ENCODE measurements at regions not wholly inside any gene's neighbourhood (a gene's known extent, or its start where the extent isn't known, plus 50 kb on each side); places are given as distances from the start of the nearest gene placed in this dataset.
A peak's percentile ranks its signal among the peaks of the same experiment; 100 is the strongest.
"Not testable (repeated sequence)": the region's sequence is repeated elsewhere in the genome, so short reads cannot be mapped to it uniquely, and the experiment has no call there.

GRCh38 chrX:108914791-108915190 is 178.4 kb upstream of the IRS4 start:
- no peak for TF ChIP-seq CTCF (conservative IDR thresholded peaks at IDR 0.05)
- H3K36me3 Mint-ChIP-seq (ENCODE audit: low read depth) = no peaks in the 10 kb centered on the region
- no peaks in the 10 kb centered on the region for H3K4me1 Mint-ChIP-seq
- H3K9me3 Mint-ChIP-seq = peaks cover 16% of the 10 kb centered on the region
- H3K4me3 Mint-ChIP-seq = no peak overlapping the region
- DNase-seq (ENCODE audit: low read depth, low spot score) = no peak
- H3K27ac Mint-ChIP-seq (ENCODE audit: unreplicated experiment) = no peak overlapping the region
- H3K27me3 Mint-ChIP-seq (ENCODE audit: low read depth) = no peaks in the 10 kb centered on the region

GRCh38 chrX:108903831-108904230 is 167.5 kb upstream of the IRS4 start:
- not testable (repeated sequence) for H3K4me1 Mint-ChIP-seq; H3K27ac Mint-ChIP-seq (ENCODE audit: unreplicated experiment)

GRCh38 chrX:108900333-108900732 is 164.0 kb upstream of the IRS4 start:
- Mint-ChIP-seq H3K27ac (ENCODE audit: unreplicated experiment) (no peak overlapping the region), H3K27me3 (ENCODE audit: low read depth) (no peaks in the 10 kb centered on the region), H3K4me3 (no peak overlapping the region), H3K4me1 (no peaks in the 10 kb centered on the region), H3K9me3 (peaks cover 16% of the 10 kb centered on the region), H3K36me3 (ENCODE audit: low read depth) (peaks cover 6% of the 10 kb centered on the region)
- DNase-seq (ENCODE audit: low read depth, low spot score) = no peak
- no peak for TF ChIP-seq CTCF (conservative IDR thresholded peaks at IDR 0.05)

More at GRCh38 chrX:108903831-108904230, 167.5 kb upstream of the IRS4 start:
- not testable (repeated sequence) for H3K27me3 Mint-ChIP-seq (ENCODE audit: low read depth); H3K9me3 Mint-ChIP-seq; DNase-seq (ENCODE audit: low read depth, low spot score); H3K36me3 Mint-ChIP-seq (ENCODE audit: low read depth); H3K4me3 Mint-ChIP-seq

- DNase-seq (ENCODE audit: low read depth, low spot score); H3K27ac Mint-ChIP-seq (ENCODE audit: unreplicated experiment); H3K27me3 Mint-ChIP-seq (ENCODE audit: low read depth); H3K4me3 Mint-ChIP-seq; H3K4me1 Mint-ChIP-seq: not testable (repeated sequence)
- peaks cover 10% of the 10 kb centered on the region for H3K36me3 Mint-ChIP-seq (ENCODE audit: low read depth)
- peaks cover 20% of the 10 kb centered on the region for H3K9me3 Mint-ChIP-seq
Observed at GRCh38 chrX:108896349-108896748, 160.0 kb upstream of the IRS4 start.

GRCh38 chrX:108892501-108892900 is 156.1 kb upstream of the IRS4 start:
- H3K36me3 Mint-ChIP-seq (ENCODE audit: low read depth) = peaks cover 10% of the 10 kb centered on the region
- TF ChIP-seq CTCF (conservative IDR thresholded peaks at IDR 0.05) = no peak
- no peaks in the 10 kb centered on the region for H3K4me1 Mint-ChIP-seq
- H3K27me3 Mint-ChIP-seq (ENCODE audit: low read depth) = peaks cover 6% of the 10 kb centered on the region
- no peak overlapping the region for H3K4me3 Mint-ChIP-seq
- H3K9me3 Mint-ChIP-seq = peaks cover 14% of the 10 kb centered on the region
- no peak overlapping the region for H3K27ac Mint-ChIP-seq (ENCODE audit: unreplicated experiment)
- DNase-seq (ENCODE audit: low read depth, low spot score) = no peak

- Mint-ChIP-seq H3K27ac (ENCODE audit: unreplicated experiment) (peak overlapping the region; percentile 5), H3K36me3 (ENCODE audit: low read depth) (no peaks in the 10 kb centered on the region), H3K4me3 (no peak overlapping the region), H3K4me1 (peaks cover 15% of the 10 kb centered on the region), H3K27me3 (ENCODE audit: low read depth) (no peaks in the 10 kb centered on the region), H3K9me3 (peaks cover 10% of the 10 kb centered on the region)
- DNase-seq (ENCODE audit: low read depth, low spot score) = no peak
- TF ChIP-seq CTCF (conservative IDR thresholded peaks at IDR 0.05) = no peak
Observed at GRCh38 chrX:108875548-108875947, 139.2 kb upstream of the IRS4 start.

- not testable (repeated sequence) for H3K4me3 Mint-ChIP-seq; H3K27ac Mint-ChIP-seq (ENCODE audit: unreplicated experiment); H3K36me3 Mint-ChIP-seq (ENCODE audit: low read depth); DNase-seq (ENCODE audit: low read depth, low spot score); H3K27me3 Mint-ChIP-seq (ENCODE audit: low read depth); H3K4me1 Mint-ChIP-seq
- peaks cover 13% of the 10 kb centered on the region for H3K9me3 Mint-ChIP-seq
Observed at GRCh38 chrX:108843039-108843438, 106.7 kb upstream of the IRS4 start.

Data from neural crest cell (in vitro differentiated cells).